CD4-positive, alpha-beta T cell (primary cell): ENCODE measurements at regions not wholly inside any gene's neighbourhood (a gene's known extent, or its start where the extent isn't known, plus 50 kb on each side); places are given as distances from the start of the nearest gene placed in this dataset.
"Not testable (repeated sequence)": the region's sequence is repeated elsewhere in the genome, so short reads cannot be mapped to it uniquely, and the experiment has no call there.

Source experiments
- ATAC-seq: fragments of 200-7000 bp; cut with Tn5 transposase; one replicate; pipeline ENCODE4 v1.10.0; 2022; ENCODE audit warnings: mild to moderate bottlenecking; ENCODE audit not compliant: poor library complexity
- CTCF ChIA-PET: fragments of 350-600 bp; sonication (Branson Sonifier 250); formaldehyde crosslinking; loops from one replicate; lab custom pipeline; 2021; ENCODE audit warnings: antibody characterized with exemption, inconsistent platforms; lab: Charles Lee
- POLR2A ChIA-PET: fragments of 350-600 bp; sonication (Branson Sonifier 250); formaldehyde crosslinking; loops from one replicate; lab custom pipeline; 2021; ENCODE audit warnings: antibody characterized with exemption, inconsistent platforms; lab: Charles Lee
- DNase-seq, 14 experiments: peaks; one replicate each; pipeline ENCODE4 v3.0.0-alpha.2; 2013 to 2020; ENCODE audit warnings: mixed read lengths in 2 of 14
- H3K27ac ChIP-seq, 2 donors: one replicate each; pipeline versions ENCODE4 v1.5.1 to v1.7.0; 2013; ENCODE audit warnings: low read length in 2 of 2, low read depth in 1 of 2, mild to moderate bottlenecking in 1 of 2
- H3K27me3 ChIP-seq, 2 experiments: 1 replicate in 1 of 2; 2 replicates in 1 of 2; pipeline versions ENCODE4 v1.6.1 to v1.7.0; 2013; ENCODE audit warnings: low read length in 2 of 2, control low read depth in 1 of 2, mild to moderate bottlenecking in 1 of 2, moderate library complexity in 1 of 2; ENCODE audit not compliant: insufficient read depth in 2 of 2, control insufficient read depth in 1 of 2
- H3K36me3 ChIP-seq: one replicate; pipeline ENCODE4 v1.6.1; 2013; ENCODE audit warnings: low read length, control low read depth; ENCODE audit not compliant: insufficient read depth
- H3K4me1 ChIP-seq: one replicate; pipeline ENCODE4 v1.6.1; 2013; ENCODE audit warnings: low read length, control low read depth; ENCODE audit not compliant: insufficient read depth
- H3K4me3 ChIP-seq: one replicate; pipeline ENCODE4 v1.5.1; 2013; ENCODE audit warnings: mild to moderate bottlenecking, low read length, moderate library complexity
- H3K9me3 ChIP-seq, 2 experiments: 1 replicate in 1 of 2; 2 replicates in 1 of 2; pipeline versions ENCODE4 v1.6.1 to v1.7.0; 2013; ENCODE audit warnings: low read length in 2 of 2, mild to moderate bottlenecking in 2 of 2, control low read depth in 1 of 2, moderate library complexity in 1 of 2; ENCODE audit not compliant: control insufficient read depth in 1 of 2, insufficient read depth in 1 of 2
- H3K27ac Mint-ChIP-seq: one replicate; pipeline ENCODE4 v1.8.0; 2020; ENCODE audit warnings: mixed read lengths
- H3K27me3 Mint-ChIP-seq: one replicate; pipeline ENCODE4 v1.8.0; 2021; ENCODE audit warnings: mixed read lengths
- H3K36me3 Mint-ChIP-seq: one replicate; pipeline ENCODE4 v1.8.0; 2021; ENCODE audit warnings: low read depth, mixed read lengths
- H3K4me1 Mint-ChIP-seq: one replicate; pipeline ENCODE4 v1.8.0; 2021; ENCODE audit warnings: low read depth, mixed read lengths
- H3K4me3 Mint-ChIP-seq: one replicate; pipeline ENCODE4 v1.8.0; 2020; ENCODE audit warnings: mild to moderate bottlenecking, mixed read lengths
- H3K9me3 Mint-ChIP-seq: one replicate; pipeline ENCODE4 v1.8.0; 2020; ENCODE audit warnings: mixed read lengths
- intact Hi-C, 2 experiments: fragments of 100-400 bp; cut with DNase I in 1 of 2; cut with micrococcal nuclease in 1 of 2; formaldehyde crosslinking; loops; one replicate each; pipeline versions ENCODE4 v1.15.1 to v1.9.0; 2023 to 2025; cut with DNase I, micrococcal nuclease

GRCh38 chr5:177875013-177875899 lies 92.6 kb upstream of the FAM153A start:
- H3K27ac Mint-ChIP-seq, H3K4me1 ChIP-seq, H3K27me3 Mint-ChIP-seq, CTCF ChIA-PET, H3K9me3 ChIP-seq, H3K9me3 Mint-ChIP-seq, POLR2A ChIA-PET, H3K36me3 ChIP-seq, H3K27ac ChIP-seq, H3K4me1 Mint-ChIP-seq, H3K36me3 Mint-ChIP-seq, H3K27me3 ChIP-seq, intact Hi-C loops: not testable (repeated sequence)
- H3K4me3 ChIP-seq = peak overlapping the region; percentile 44
- H3K4me3 Mint-ChIP-seq = peak overlapping the region; percentile 82
- ATAC-seq (peak; percentile 83), DNase-seq (peak in 6 of 14 experiments; percentile 9 to 52 (median 23))

GRCh38 chr5:177863822-177864446 lies 81.2 kb upstream of the FAM153A start:
- H3K27me3 Mint-ChIP-seq, POLR2A ChIA-PET, H3K9me3 ChIP-seq, H3K36me3 ChIP-seq, DNase-seq, ATAC-seq, H3K4me1 ChIP-seq, H3K9me3 Mint-ChIP-seq, H3K4me3 ChIP-seq, intact Hi-C loops, H3K4me1 Mint-ChIP-seq, CTCF ChIA-PET, H3K4me3 Mint-ChIP-seq, H3K36me3 Mint-ChIP-seq, H3K27ac ChIP-seq, H3K27me3 ChIP-seq, H3K27ac Mint-ChIP-seq: not testable (repeated sequence)

- H3K36me3 ChIP-seq, ATAC-seq, H3K9me3 ChIP-seq, H3K27me3 Mint-ChIP-seq, H3K4me1 ChIP-seq, H3K27ac ChIP-seq, H3K27ac Mint-ChIP-seq, H3K9me3 Mint-ChIP-seq, DNase-seq, H3K27me3 ChIP-seq, H3K4me1 Mint-ChIP-seq, CTCF ChIA-PET, H3K4me3 ChIP-seq, H3K4me3 Mint-ChIP-seq, POLR2A ChIA-PET, intact Hi-C loops: not testable (repeated sequence)
- peaks cover 12% of the 10 kb centered on the region for H3K36me3 Mint-ChIP-seq
These were observed 75.0 kb upstream of the FAM153A start for GRCh38 chr5:177857642-177858200.

GRCh38 chr5:177856474-177856873 lies 73.8 kb upstream of the FAM153A start:
- peaks cover 12% of the 10 kb centered on the region for H3K36me3 Mint-ChIP-seq
- H3K27ac Mint-ChIP-seq, H3K36me3 ChIP-seq, H3K9me3 Mint-ChIP-seq, H3K27me3 Mint-ChIP-seq, intact Hi-C loops, H3K4me3 ChIP-seq, CTCF ChIA-PET, DNase-seq, H3K4me1 ChIP-seq, H3K27me3 ChIP-seq, H3K9me3 ChIP-seq, ATAC-seq, H3K27ac ChIP-seq, H3K4me3 Mint-ChIP-seq, H3K4me1 Mint-ChIP-seq, POLR2A ChIA-PET: not testable (repeated sequence)

GRCh38 chr5:177847914-177848313 lies 65.2 kb upstream of the FAM153A start:
- DNase-seq, ATAC-seq, H3K27me3 ChIP-seq, CTCF ChIA-PET, H3K4me1 ChIP-seq, H3K27me3 Mint-ChIP-seq, H3K36me3 Mint-ChIP-seq, H3K4me3 Mint-ChIP-seq, H3K4me3 ChIP-seq, intact Hi-C loops, H3K36me3 ChIP-seq, H3K27ac Mint-ChIP-seq, H3K27ac ChIP-seq, H3K9me3 ChIP-seq, H3K9me3 Mint-ChIP-seq, POLR2A ChIA-PET, H3K4me1 Mint-ChIP-seq: not testable (repeated sequence)

GRCh38 chr5:177846598-177846997 lies 63.9 kb upstream of the FAM153A start:
- H3K4me1 ChIP-seq, CTCF ChIA-PET, H3K9me3 Mint-ChIP-seq, H3K4me3 ChIP-seq, H3K4me3 Mint-ChIP-seq, H3K27ac Mint-ChIP-seq, H3K27ac ChIP-seq, H3K27me3 ChIP-seq, H3K36me3 Mint-ChIP-seq, H3K9me3 ChIP-seq, H3K27me3 Mint-ChIP-seq, intact Hi-C loops, H3K4me1 Mint-ChIP-seq, H3K36me3 ChIP-seq, POLR2A ChIA-PET: not testable (repeated sequence)
- ATAC-seq = peak; percentile 80
- DNase-seq = peak in 8 of 14 experiments; percentile 8 to 34 (median 14)

- CTCF ChIA-PET, DNase-seq, H3K27ac Mint-ChIP-seq, H3K27ac ChIP-seq, H3K4me1 ChIP-seq, H3K36me3 Mint-ChIP-seq, H3K4me3 Mint-ChIP-seq, ATAC-seq, H3K4me1 Mint-ChIP-seq, POLR2A ChIA-PET, H3K9me3 ChIP-seq, H3K4me3 ChIP-seq, H3K27me3 Mint-ChIP-seq, H3K9me3 Mint-ChIP-seq, intact Hi-C loops, H3K36me3 ChIP-seq, H3K27me3 ChIP-seq: not testable (repeated sequence)
These were observed 63.2 kb upstream of the FAM153A start for GRCh38 chr5:177845906-177846305.
